ENCODE measurements at regions not wholly inside any gene's neighbourhood (a gene's known extent, or its start where the extent isn't known, plus 50 kb on each side); places are given as distances from the start of the nearest gene placed in this dataset.

- no peaks in the 10 kb centered on the region for H3K36me3 ChIP-seq
- H3K9me3 ChIP-seq = no peaks in the 10 kb centered on the region
- TF ChIP-seq POLR2AphosphoS5 (IDR thresholded peaks at IDR 0.05) = no peak
- no peak for TF ChIP-seq POLR2A (IDR thresholded peaks at IDR 0.05)
- TF ChIP-seq, protein P1, sequence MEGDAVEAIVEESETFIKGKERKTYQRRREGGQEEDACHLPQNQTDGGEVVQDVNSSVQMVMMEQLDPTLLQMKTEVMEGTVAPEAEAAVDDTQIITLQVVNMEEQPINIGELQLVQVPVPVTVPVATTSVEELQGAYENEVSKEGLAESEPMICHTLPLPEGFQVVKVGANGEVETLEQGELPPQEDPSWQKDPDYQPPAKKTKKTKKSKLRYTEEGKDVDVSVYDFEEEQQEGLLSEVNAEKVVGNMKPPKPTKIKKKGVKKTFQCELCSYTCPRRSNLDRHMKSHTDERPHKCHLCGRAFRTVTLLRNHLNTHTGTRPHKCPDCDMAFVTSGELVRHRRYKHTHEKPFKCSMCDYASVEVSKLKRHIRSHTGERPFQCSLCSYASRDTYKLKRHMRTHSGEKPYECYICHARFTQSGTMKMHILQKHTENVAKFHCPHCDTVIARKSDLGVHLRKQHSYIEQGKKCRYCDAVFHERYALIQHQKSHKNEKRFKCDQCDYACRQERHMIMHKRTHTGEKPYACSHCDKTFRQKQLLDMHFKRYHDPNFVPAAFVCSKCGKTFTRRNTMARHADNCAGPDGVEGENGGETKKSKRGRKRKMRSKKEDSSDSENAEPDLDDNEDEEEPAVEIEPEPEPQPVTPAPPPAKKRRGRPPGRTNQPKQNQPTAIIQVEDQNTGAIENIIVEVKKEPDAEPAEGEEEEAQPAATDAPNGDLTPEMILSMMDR (IDR thresholded peaks at IDR 0.05 in 8 of 11, conservative IDR thresholded peaks at IDR 0.05 in 3 of 11) = no peak
- peaks cover 0 to 63% (median 17%) of the 10 kb centered on the region in 7 donors for H3K27me3 ChIP-seq (replicated peaks in 1 of 7)
- DNase-seq = no peak
- H3K4me1 ChIP-seq = peaks cover 0 to 10% (median 6%) of the 10 kb centered on the region in 6 donors
- WGBS, 5 donors = 76 to 85% (median 77%) methylated on average over 6 of the region's 6 CpGs
- H3K27ac ChIP-seq = no peak overlapping the region
- H3K4me3 ChIP-seq = no peak overlapping the region
- intact Hi-C loops (cut with DNase I; ENCODE audit: low total_unique reads) = no loop called here
Observed at GRCh38 chr6:41475164-41475563, 71.0 kb upstream of the FOXP4 start.

- H3K27ac ChIP-seq = no peak overlapping the region
- intact Hi-C loops (cut with DNase I; ENCODE audit: low total_unique reads) = no loop called here
- DNase-seq = no peak
- no peaks in the 10 kb centered on the region for H3K9me3 ChIP-seq
- peaks cover 0 to 56% (median 10%) of the 10 kb centered on the region in 7 donors for H3K27me3 ChIP-seq (replicated peaks in 1 of 7)
- no peaks in the 10 kb centered on the region for H3K36me3 ChIP-seq
- TF ChIP-seq POLR2A (IDR thresholded peaks at IDR 0.05) (no peak), POLR2AphosphoS5 (IDR thresholded peaks at IDR 0.05) (no peak)
- TF ChIP-seq, protein P1 (IDR thresholded peaks at IDR 0.05 in 8 of 11, conservative IDR thresholded peaks at IDR 0.05 in 3 of 11) = no peak
- H3K4me1 ChIP-seq = peaks cover 0 to 3% (median under 1%) of the 10 kb centered on the region in 6 donors
- H3K4me3 ChIP-seq = no peak overlapping the region
- WGBS, 5 donors = 81 to 92% (median 86%) methylated on average over 6 of the region's 6 CpGs
Observed at GRCh38 chr6:41475737-41476357, 70.3 kb upstream of the FOXP4 start.

GRCh38 chr6:41476401-41476800 lies 69.8 kb upstream of the FOXP4 start:
- DNase-seq = no peak
- TF ChIP-seq POLR2A (IDR thresholded peaks at IDR 0.05) (no peak), POLR2AphosphoS5 (IDR thresholded peaks at IDR 0.05) (no peak)
- TF ChIP-seq, protein P1 (IDR thresholded peaks at IDR 0.05 in 8 of 11, conservative IDR thresholded peaks at IDR 0.05 in 3 of 11) = no peak
- WGBS, 5 donors = 50 to 80% (median 75%) methylated on average over 4 of the region's 4 CpGs
- intact Hi-C loops (cut with DNase I; ENCODE audit: low total_unique reads) = no loop called here
- Histone ChIP-seq H3K4me1 (no peaks in the 10 kb centered on the region), H3K36me3 (no peaks in the 10 kb centered on the region), H3K9me3 (no peaks in the 10 kb centered on the region), H3K4me3 (no peak overlapping the region), H3K27ac (no peak overlapping the region), H3K27me3 (replicated peaks in 1 of 7) (peaks cover 0 to 51% (median 5%) of the 10 kb centered on the region in 7 donors)

DNA sequence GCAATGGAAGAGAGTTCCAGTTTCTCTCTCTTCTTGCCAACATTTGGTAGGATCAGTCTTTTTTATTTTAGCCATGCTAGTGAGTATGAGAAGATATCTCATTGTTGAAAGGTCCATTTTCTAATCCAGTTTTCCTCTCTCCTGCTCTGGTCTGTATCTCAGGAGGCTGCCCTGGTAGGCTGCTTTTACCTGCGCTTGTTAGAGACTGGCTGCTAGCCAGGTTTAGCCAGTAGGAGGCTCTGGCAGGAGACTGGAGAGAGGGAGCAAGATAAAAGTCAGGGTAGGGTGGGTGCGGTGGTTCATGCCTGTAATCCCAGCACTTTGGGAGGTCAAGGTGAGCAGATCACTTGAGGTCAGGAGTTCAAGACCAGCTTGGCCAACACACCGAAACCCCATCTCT lies 68.6 kb upstream of the FOXP4 start:
- intact Hi-C loops (cut with DNase I; ENCODE audit: low total_unique reads) = no loop called here
- H3K27me3 ChIP-seq (replicated peaks in 1 of 7) = peaks cover 0 to 40% (median 0%) of the 10 kb centered on the region in 7 donors
- DNase-seq = no peak
- H3K9me3 ChIP-seq = no peaks in the 10 kb centered on the region
- H3K4me3 ChIP-seq = no peak overlapping the region
- 79 to 94% (median 90%) methylated on average over 3 of the region's 3 CpGs for WGBS, 5 donors
- H3K36me3 ChIP-seq = no peaks in the 10 kb centered on the region
- no peaks in the 10 kb centered on the region for H3K4me1 ChIP-seq
- TF ChIP-seq POLR2A (IDR thresholded peaks at IDR 0.05) (no peak), POLR2AphosphoS5 (IDR thresholded peaks at IDR 0.05) (no peak)
- TF ChIP-seq, protein P1 (IDR thresholded peaks at IDR 0.05 in 8 of 11, conservative IDR thresholded peaks at IDR 0.05 in 3 of 11) = no peak
- H3K27ac ChIP-seq = no peak overlapping the region

All from spleen (tissue), 11 donors.